AML-193 (cell line): ENCODE measurements at regions not wholly inside any gene's neighbourhood (a gene's known extent, or its start where the extent isn't known, plus 50 kb on each side); places are given as distances from the start of the nearest gene placed in this dataset.
A peak's percentile ranks its signal among the peaks of the same experiment; 100 is the strongest.
"Not testable (repeated sequence)": the region's sequence is repeated elsewhere in the genome, so short reads cannot be mapped to it uniquely, and the experiment has no call there.

Experiments used
- DNase-seq, 2 experiments: peaks; one replicate each; lab custom pipeline; 2025; lab: John Stamatoyannopoulos, UW

GRCh38 chr2:203631068-203631757 is 75.2 kb upstream of the CD28 start:
- no peak for DNase-seq

- DNase-seq: peak; percentile 19 to 37
Observed at GRCh38 chr2:203636588-203637470, 69.6 kb upstream of the CD28 start.

GRCh38 chr2:203637471-203638167 is 68.8 kb upstream of the CD28 start:
- DNase-seq: no peak

- not testable (repeated sequence) for DNase-seq
Observed at GRCh38 chr2:203641865-203642264, 64.6 kb upstream of the CD28 start.

- not testable (repeated sequence) for DNase-seq
Observed at GRCh38 chr2:203642841-203643240, 63.6 kb upstream of the CD28 start.

- DNase-seq: no peak
Observed at GRCh38 chr2:203645831-203646230, 60.6 kb upstream of the CD28 start.

GRCh38 chr2:203646266-203646864 is 60.1 kb upstream of the CD28 start:
- DNase-seq: no peak

DNA sequence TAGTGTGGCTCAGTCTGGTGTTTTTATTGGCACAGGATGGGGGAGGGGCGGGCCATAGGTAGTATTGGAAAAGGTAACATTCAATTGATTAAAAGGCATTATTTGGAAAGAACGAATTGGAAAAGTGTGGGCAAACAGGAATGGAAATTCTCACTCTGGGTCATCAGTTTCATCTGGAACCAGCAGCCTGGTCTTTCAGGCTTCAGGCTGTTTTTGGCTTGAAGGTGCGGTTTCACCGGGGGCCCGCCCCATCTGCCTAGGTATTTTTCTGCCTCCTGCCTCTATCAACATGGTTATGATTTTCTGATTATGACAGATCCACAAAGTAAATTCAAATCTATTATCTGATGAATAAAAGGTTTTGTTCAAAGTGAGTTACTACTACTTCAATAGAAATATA is 59.5 kb upstream of the CD28 start:
- no peak for DNase-seq

- no peak for DNase-seq
Observed at GRCh38 chr2:203647579-203647978, 58.9 kb upstream of the CD28 start.

DNA sequence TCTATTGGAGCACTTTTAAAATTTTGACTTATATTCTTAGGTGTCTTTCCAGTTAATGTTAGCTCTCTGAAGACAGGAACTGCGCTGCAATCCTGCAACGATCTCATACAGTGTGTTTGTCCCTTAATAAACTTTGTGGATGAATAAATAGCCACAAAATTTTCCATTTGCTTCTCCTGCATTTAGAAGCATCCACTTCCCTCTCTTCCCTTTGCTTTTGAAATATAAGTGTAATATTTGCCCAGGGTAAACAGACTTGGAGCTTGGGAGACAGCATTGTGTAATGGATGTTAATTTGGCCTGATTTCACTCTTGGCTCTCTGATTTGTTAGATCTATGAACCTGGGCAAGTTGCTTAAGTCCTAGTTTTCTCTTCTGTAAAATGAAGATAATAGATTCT is 58.2 kb upstream of the CD28 start:
- no peak for DNase-seq

DNA sequence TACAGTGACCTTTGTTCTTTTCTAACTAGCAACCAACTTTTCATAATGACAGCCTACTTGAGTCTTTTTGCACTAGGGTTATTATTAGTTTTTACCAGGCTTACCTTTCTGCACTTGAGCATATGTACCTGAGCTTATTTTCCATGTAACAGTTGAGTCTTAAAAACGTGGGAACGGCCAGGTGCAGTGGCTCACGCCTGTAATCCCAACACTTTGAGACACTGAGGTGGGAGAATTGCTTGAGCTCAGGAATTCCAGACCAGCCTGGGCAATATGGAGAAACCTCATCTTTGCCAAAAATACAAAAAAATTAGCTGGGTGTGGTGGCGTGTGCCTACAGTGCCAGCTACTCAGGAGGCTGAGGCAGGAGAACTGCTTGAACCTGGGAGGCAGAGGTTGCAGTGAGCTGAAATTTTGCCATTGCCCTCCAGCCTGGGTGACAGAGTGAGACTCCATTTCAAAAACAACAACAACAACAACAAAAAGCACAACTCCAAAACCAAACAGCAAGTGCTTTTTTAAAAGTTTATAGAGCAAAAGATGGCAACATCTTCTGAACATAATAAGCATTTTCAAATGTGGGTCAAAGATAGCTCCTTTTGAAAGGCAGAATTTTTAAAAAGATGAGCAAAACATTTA is 57.1 kb upstream of the CD28 start:
- no peak for DNase-seq

- DNase-seq: peak; percentile 21 to 54
Observed at GRCh38 chr2:203650860-203651613, 55.4 kb upstream of the CD28 start.

GRCh38 chr2:203651621-203652020 is 54.8 kb upstream of the CD28 start:
- DNase-seq: no peak

- no peak for DNase-seq
Observed at GRCh38 chr2:203654826-203655225, 51.6 kb upstream of the CD28 start.

DNA sequence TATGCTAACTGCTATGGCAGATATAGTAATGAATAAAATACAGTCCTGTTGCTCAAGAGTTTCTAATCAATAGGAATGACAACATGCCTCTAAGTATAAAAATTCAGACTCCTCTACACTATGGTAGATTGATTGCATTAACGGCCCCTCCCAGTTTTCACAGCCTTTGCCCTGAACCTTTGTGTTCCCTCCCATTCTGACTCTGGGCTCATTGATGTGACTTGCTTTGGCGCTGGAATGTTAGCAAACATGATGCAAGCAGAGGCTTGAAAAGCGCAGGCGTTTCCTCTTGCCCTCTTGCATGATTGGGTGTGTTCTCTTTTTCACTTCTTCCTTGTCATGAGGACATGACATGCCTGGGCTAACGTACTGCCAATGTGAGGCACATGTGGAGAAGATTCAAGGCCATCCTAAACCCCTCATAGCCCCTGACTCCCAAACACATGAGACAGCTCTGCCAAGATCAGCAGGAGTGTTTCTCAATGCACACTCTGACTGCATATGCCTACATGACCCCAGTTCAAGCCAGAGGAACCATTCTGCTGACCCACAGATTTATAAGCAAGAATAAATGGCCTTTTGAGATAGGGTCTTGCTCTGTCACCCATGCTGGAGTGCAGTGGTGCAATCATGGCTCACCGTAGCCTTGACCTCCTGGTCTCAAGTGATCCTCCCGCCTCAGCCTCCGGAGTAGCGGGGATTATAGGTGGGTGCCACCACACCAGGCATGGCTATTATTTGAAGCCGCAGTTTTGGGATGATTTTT is 49.7 kb upstream of the CD28 start:
- DNase-seq: no peak
